Spleen (tissue), 11 donors: ENCODE measurements at regions not wholly inside any gene's neighbourhood (a gene's known extent, or its start where the extent isn't known, plus 50 kb on each side); places are given as distances from the start of the nearest gene placed in this dataset.

Source experiments
- DNase-seq: peaks from one replicate; pipeline ENCODE4 v3.0.0-alpha.2; 2020
- H3K27ac ChIP-seq, 8 donors: fragments of 200-600 bp; sonication (generic) in 7 of 8; 1 replicate in 4 of 8; 2 replicates in 4 of 8; pipeline versions ENCODE4 v1.5.0 to v1.8.0; 2016 to 2021; ENCODE audit warnings: inconsistent platforms in 4 of 8, mild to moderate bottlenecking in 4 of 8, moderate library complexity in 1 of 8
- H3K27me3 ChIP-seq, 7 donors: fragments of 200-600 bp; sonication (generic) in 6 of 7; replicated peaks in 1 of 7; 1 replicate in 4 of 7; 2 replicates in 3 of 7; pipeline versions ENCODE4 v1.5.0 to v1.8.0; 2016 to 2021; ENCODE audit warnings: inconsistent platforms in 3 of 7, mild to moderate bottlenecking in 1 of 7
- H3K36me3 ChIP-seq, 6 donors: fragments of 200-600 bp; sonication (generic) in 5 of 6; 1 replicate in 4 of 6; 2 replicates in 2 of 6; pipeline versions ENCODE4 v1.5.0 to v1.8.0; 2016 to 2021; ENCODE audit warnings: inconsistent platforms in 2 of 6
- H3K4me1 ChIP-seq, 6 donors: fragments of 200-600 bp; sonication (generic) in 5 of 6; 1 replicate in 3 of 6; 2 replicates in 3 of 6; pipeline versions ENCODE4 v1.5.0 to v1.8.0; 2016 to 2021; ENCODE audit warnings: inconsistent platforms in 3 of 6
- H3K4me3 ChIP-seq, 8 donors: fragments of 200-600 bp; sonication (generic) in 7 of 8; 1 replicate in 4 of 8; 2 replicates in 4 of 8; pipeline versions ENCODE4 v1.5.0 to v1.8.0; 2016 to 2021; ENCODE audit warnings: inconsistent platforms in 4 of 8, mild to moderate bottlenecking in 4 of 8, moderate library complexity in 2 of 8
- H3K9me3 ChIP-seq, 8 donors: fragments of 200-600 bp; sonication (generic) in 7 of 8; 1 replicate in 4 of 8; 2 replicates in 4 of 8; pipeline versions ENCODE4 v1.5.0 to v1.8.0; 2016 to 2021; ENCODE audit warnings: inconsistent platforms in 4 of 8
- POLR2A ChIP-seq, 3 donors: fragments of 450-650 bp; IDR thresholded peaks; one replicate each; pipeline ENCODE4 v1.5.1; 2017; ENCODE audit warnings: antibody characterized with exemption in 3 of 3, mild to moderate bottlenecking in 1 of 3
- POLR2AphosphoS5 ChIP-seq, 3 donors: sonication (generic); formaldehyde crosslinking; IDR thresholded peaks; one replicate each; pipeline ENCODE4 v1.5.1; 2017; ENCODE audit warnings: antibody characterized with exemption in 3 of 3
- WGBS, 5 donors: extraction: QIAGEN DNeasy Blood & Tissue Kit in 3 of 5; methylation state at CpG; one replicate each; pipeline versions ENCODE4 v1.1.5 to v1.1.7; 2013 to 2018; 5-methylcytosine and 5-hydroxymethylcytosine counted together
- intact Hi-C: fragments of 100-400 bp; cut with DNase I; formaldehyde crosslinking; loops from one replicate; pipeline ENCODE4 v1.15.0; 2023; ENCODE audit warnings: low total_unique reads
- TF ChIP-seq, protein P1 (sequence below), 11 experiments: fragments of 200-600 bp in 7 of 11; fragments of 450-650 bp in 4 of 11; sonication (generic) in 4 of 11; IDR thresholded peaks in 8 of 11; conservative IDR thresholded peaks in 3 of 11; 1 replicate in 7 of 11; 2 replicates in 4 of 11; pipeline versions ENCODE4 v1.4.0 to v1.8.0; 2016 to 2021; ENCODE audit warnings: antibody characterized with exemption in 11 of 11, inconsistent platforms in 4 of 11, mild to moderate bottlenecking in 1 of 11
- donor health status: healthy with polysubstance abuse.
- donor health status: DM: no; HTN: no; CAD: no; lungs with moderate emphysema.
- donor health status: DM: no; HTN: no; CAD: no.
- donor health status: Bipolar disorder and iron deficiency.
- donor health status: healthy.
- donor health status: DM: no; HTN: no; CAD: no.
- donor health status: DM: yes; HTN: yes; CAD: no.

DNA sequence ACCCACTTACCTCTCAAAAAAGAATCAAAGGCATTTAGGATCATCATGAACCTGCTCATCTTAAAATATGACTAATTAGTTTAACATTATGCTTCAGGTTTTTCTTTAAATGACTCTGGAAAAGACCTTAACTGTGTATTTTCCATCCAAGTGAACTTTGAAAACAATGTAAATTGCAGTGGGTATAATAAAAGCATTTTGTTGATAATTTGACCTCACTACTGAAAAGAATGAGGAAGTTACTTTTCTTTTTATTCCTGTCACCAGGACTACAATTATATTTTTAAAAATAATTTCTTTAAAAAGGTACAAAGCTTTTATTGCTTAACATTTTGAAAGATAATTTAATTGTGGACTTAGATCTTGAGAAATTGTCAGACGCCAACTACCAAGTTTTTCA is 249.9 kb downstream of the ALX1 start:
- no peaks in the 10 kb centered on the region for H3K27me3 ChIP-seq

DNA sequence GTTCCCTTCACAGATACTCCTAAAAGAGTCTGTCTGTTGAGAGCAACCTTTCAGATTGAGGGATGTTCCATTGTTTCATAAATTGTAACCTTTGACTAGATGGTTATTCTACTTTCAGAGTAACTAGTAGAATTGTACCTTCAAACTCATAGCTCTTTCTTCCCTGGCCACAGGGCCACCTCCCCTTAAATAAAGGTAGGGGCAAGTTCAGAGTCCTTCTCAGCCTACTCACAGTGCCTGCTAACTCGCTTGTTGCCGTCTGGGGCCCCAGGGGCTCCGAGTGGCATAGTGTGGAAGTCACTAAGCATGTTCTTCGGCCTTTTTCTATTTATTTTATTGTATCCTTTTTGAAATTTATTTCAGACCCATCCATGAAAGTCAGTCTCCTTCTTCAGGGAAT is 250.4 kb downstream of the ALX1 start:
- no peak for DNase-seq
- 84 to 95% (median 90%) methylated on average over 4 of the region's 4 CpGs for WGBS, 5 donors
- Histone ChIP-seq H3K27ac (no peak overlapping the region), H3K9me3 (no peaks in the 10 kb centered on the region), H3K4me1 (no peaks in the 10 kb centered on the region), H3K4me3 (no peak overlapping the region), H3K36me3 (no peaks in the 10 kb centered on the region), H3K27me3 (no peaks in the 10 kb centered on the region)
- intact Hi-C loops, result no loop called here
- no peak for TF ChIP-seq POLR2AphosphoS5 (IDR thresholded peaks at IDR 0.05)
- TF ChIP-seq POLR2A (IDR thresholded peaks at IDR 0.05), result no peak
- TF ChIP-seq, protein P1, sequence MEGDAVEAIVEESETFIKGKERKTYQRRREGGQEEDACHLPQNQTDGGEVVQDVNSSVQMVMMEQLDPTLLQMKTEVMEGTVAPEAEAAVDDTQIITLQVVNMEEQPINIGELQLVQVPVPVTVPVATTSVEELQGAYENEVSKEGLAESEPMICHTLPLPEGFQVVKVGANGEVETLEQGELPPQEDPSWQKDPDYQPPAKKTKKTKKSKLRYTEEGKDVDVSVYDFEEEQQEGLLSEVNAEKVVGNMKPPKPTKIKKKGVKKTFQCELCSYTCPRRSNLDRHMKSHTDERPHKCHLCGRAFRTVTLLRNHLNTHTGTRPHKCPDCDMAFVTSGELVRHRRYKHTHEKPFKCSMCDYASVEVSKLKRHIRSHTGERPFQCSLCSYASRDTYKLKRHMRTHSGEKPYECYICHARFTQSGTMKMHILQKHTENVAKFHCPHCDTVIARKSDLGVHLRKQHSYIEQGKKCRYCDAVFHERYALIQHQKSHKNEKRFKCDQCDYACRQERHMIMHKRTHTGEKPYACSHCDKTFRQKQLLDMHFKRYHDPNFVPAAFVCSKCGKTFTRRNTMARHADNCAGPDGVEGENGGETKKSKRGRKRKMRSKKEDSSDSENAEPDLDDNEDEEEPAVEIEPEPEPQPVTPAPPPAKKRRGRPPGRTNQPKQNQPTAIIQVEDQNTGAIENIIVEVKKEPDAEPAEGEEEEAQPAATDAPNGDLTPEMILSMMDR (IDR thresholded peaks at IDR 0.05 in 8 of 11, conservative IDR thresholded peaks at IDR 0.05 in 3 of 11), result no peak

More for the DNA sequence above, 249.9 kb downstream of the ALX1 start:
- Histone ChIP-seq H3K4me1 (no peaks in the 10 kb centered on the region), H3K4me3 (no peak overlapping the region), H3K36me3 (no peaks in the 10 kb centered on the region), H3K9me3 (no peaks in the 10 kb centered on the region), H3K27ac (no peak overlapping the region)
- TF ChIP-seq, protein P1 (IDR thresholded peaks at IDR 0.05 in 8 of 11, conservative IDR thresholded peaks at IDR 0.05 in 3 of 11), result no peak
- no peak for TF ChIP-seq POLR2AphosphoS5 (IDR thresholded peaks at IDR 0.05)
- no peak for TF ChIP-seq POLR2A (IDR thresholded peaks at IDR 0.05)
- DNase-seq, result no peak
- intact Hi-C loops, result no loop called here
- 70 to 92% (median 80%) methylated on average over 1 of the region's 1 CpG for WGBS, 5 donors

DNA sequence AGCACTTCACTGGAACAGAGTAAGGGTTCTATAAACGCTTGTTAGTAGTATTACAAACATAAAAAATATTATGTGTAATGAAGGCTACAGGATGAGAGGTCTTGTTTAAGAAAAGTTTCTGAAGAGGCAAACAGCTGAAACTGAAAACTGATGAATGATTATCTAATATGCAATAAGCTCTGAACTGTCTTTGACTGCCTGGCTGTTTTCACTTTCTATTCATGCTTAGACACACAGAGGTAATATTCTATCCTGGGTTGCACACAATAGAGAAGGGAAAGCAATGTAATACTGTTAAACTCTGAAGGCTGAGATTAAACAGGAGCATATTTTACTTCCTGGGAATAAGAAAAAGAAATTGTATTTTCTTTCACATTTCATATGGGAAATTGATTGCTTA is 251.3 kb downstream of the ALX1 start:
- no peaks in the 10 kb centered on the region for H3K4me1 ChIP-seq
- 32 to 84% (median 40%) methylated on average over 1 of the region's 1 CpG for WGBS, 5 donors
- no peak for DNase-seq
- TF ChIP-seq POLR2A (IDR thresholded peaks at IDR 0.05), result no peak
- TF ChIP-seq POLR2AphosphoS5 (IDR thresholded peaks at IDR 0.05), result no peak
- TF ChIP-seq, protein P1 (IDR thresholded peaks at IDR 0.05 in 8 of 11, conservative IDR thresholded peaks at IDR 0.05 in 3 of 11), result no peak
- H3K36me3 ChIP-seq, result no peaks in the 10 kb centered on the region
- intact Hi-C loops, result no loop called here
- no peaks in the 10 kb centered on the region for H3K27me3 ChIP-seq
- no peaks in the 10 kb centered on the region for H3K9me3 ChIP-seq
- no peak overlapping the region for H3K27ac ChIP-seq
- H3K4me3 ChIP-seq, result no peak overlapping the region

DNA sequence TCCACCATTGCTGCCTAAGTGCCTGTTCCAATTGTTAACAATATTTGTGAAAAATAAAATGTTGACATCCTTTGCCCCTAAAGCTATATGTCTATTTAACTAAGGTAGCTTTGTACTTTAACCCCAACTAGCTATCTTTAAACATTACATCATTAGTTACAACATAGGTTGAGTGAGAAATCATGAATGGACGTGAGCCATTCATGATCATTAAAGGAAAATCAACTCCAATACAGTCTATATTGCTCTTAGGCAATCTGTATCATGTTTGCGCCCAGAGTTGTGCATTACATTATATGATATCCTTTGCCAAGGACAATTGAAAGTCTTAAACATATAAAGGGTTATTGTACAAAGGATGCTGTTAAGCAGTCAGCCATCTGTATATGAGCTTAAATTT is 269.6 kb downstream of the ALX1 start:
- H3K4me3 ChIP-seq, result no peak overlapping the region
- WGBS, 5 donors, result 82 to 96% (median 87%) methylated on average over 2 of the region's 2 CpGs
- intact Hi-C loops, result no loop called here

More for the DNA sequence above, 269.6 kb downstream of the ALX1 start:
- Histone ChIP-seq H3K27ac (no peak overlapping the region), H3K36me3 (no peaks in the 10 kb centered on the region), H3K9me3 (no peaks in the 10 kb centered on the region), H3K27me3 (no peaks in the 10 kb centered on the region), H3K4me1 (no peaks in the 10 kb centered on the region)
- DNase-seq, result no peak
- TF ChIP-seq POLR2A (IDR thresholded peaks at IDR 0.05), result no peak
- no peak for TF ChIP-seq POLR2AphosphoS5 (IDR thresholded peaks at IDR 0.05)
- TF ChIP-seq, protein P1 (IDR thresholded peaks at IDR 0.05 in 8 of 11, conservative IDR thresholded peaks at IDR 0.05 in 3 of 11), result no peak
